ENCODE measurements at regions not wholly inside any gene's neighbourhood (a gene's known extent, or its start where the extent isn't known, plus 50 kb on each side); places are given as distances from the start of the nearest gene placed in this dataset.

- Histone ChIP-seq H3K9me3 (ENCODE audit: low read length) (0 out of 2 replicates have a peak, but pooled peaks cover 7% of the 10 kb centered on the region), H3K27me3 (ENCODE audit: control insufficient read depth in 1 of 2, insufficient read depth in 2 of 2, low read length in 2 of 2) (no peaks in the 10 kb centered on the region), H3K4me2 (ENCODE audit: low read depth, low read length) (no peak overlapping the region), H2AFZ (ENCODE audit: low read length) (no peak overlapping the region), H4K20me1 (ENCODE audit: insufficient read depth, low read length) (no peaks in the 10 kb centered on the region), H3K27ac (ENCODE audit: extremely low read length, insufficient read depth, low read length) (no peak overlapping the region), H3K9ac (ENCODE audit: insufficient read depth, low read depth, low read length) (no peak overlapping the region), H3K79me2 (ENCODE audit: insufficient read depth, low read length) (no peaks in the 10 kb centered on the region), H3K4me1 (ENCODE audit: insufficient read depth, low read length) (no peaks in the 10 kb centered on the region), H3K36me3 (replicated peaks in 1 of 2; ENCODE audit: control insufficient read depth in 1 of 2, insufficient read depth in 2 of 2, low read length in 2 of 2) (no peaks in the 10 kb centered on the region), H3K4me3 (replicated peaks in 1 of 3; ENCODE audit: insufficient read depth in 1 of 3, low read depth in 2 of 3, low read length in 3 of 3) (no peak overlapping the region)
- no peak for TF ChIP-seq ZNF766 (CRISPR knock-in tag; IDR thresholded peaks at IDR 0.05; ENCODE audit: borderline replicate concordance)
- TF ChIP-seq ZNF891 (CRISPR knock-in tag; IDR thresholded peaks at IDR 0.05) = no peak
- no peak for TF ChIP-seq SNAPC4 (CRISPR knock-in tag; IDR thresholded peaks at IDR 0.05)
- TF ChIP-seq FOXA3 (CRISPR knock-in tag; IDR thresholded peaks at IDR 0.05) = no peak
- TF ChIP-seq ETV6 (CRISPR knock-in tag; conservative IDR thresholded peaks at IDR 0.05) = no peak
- no peak for TF ChIP-seq DBP (CRISPR knock-in tag; IDR thresholded peaks at IDR 0.05; ENCODE audit: not compliant biosample characterization)
- no peak for TF ChIP-seq PBX2 (CRISPR knock-in tag; IDR thresholded peaks at IDR 0.05)
- no peak for TF ChIP-seq ZC3H4 (CRISPR knock-in tag; IDR thresholded peaks at IDR 0.05; ENCODE audit: borderline replicate concordance)
- TF ChIP-seq KDM5A (IDR thresholded peaks at IDR 0.05; ENCODE audit: borderline replicate concordance, low read length) = no peak
- TF ChIP-seq NFE2L2 (IDR thresholded peaks at IDR 0.05; ENCODE audit: low read length) = no peak
- TF ChIP-seq MIER2 (CRISPR knock-in tag; IDR thresholded peaks at IDR 0.05) = no peak
- TF ChIP-seq MTF1 (CRISPR knock-in tag; IDR thresholded peaks at IDR 0.05) = no peak
- FAIRE-seq = no peak
- no TSS peak for BruUV-seq (replicated peaks)
- WGBS (ENCODE audit: low lambda C conversion rate) = 51% methylated on average over 7 of the region's 7 CpGs
- POLR2A ChIA-PET = no interaction called here
- ATAC-seq = no peak
- no peak for DNase-seq (ENCODE audit: low spot score)
- in situ Hi-C loops (cut with HindIII; ENCODE audit: extremely low pct_ligation_motif_present, low pct_unique_long_range_greater_than_20kb) (no loop called here), intact Hi-C loops (cut with micrococcal nuclease; ENCODE audit: unreplicated experiment) (no loop called here)
- CTCF ChIA-PET (ENCODE audit: low intra/inter-chr PET ratio, low total read pairs) = no interaction called here
Observed at GRCh38 chr20:52895235-52895634, 76.9 kb upstream of the TSHZ2 start.
